SHP77 (cell line): ENCODE measurements at regions not wholly inside any gene's neighbourhood (a gene's known extent, or its start where the extent isn't known, plus 50 kb on each side); places are given as distances from the start of the nearest gene placed in this dataset.
"Not testable (repeated sequence)": the region's sequence is repeated elsewhere in the genome, so short reads cannot be mapped to it uniquely, and the experiment has no call there.

Experiments used
- DNase-seq, 2 experiments: peaks; one replicate each; lab custom pipeline; 2025; lab: John Stamatoyannopoulos, UW

DNA sequence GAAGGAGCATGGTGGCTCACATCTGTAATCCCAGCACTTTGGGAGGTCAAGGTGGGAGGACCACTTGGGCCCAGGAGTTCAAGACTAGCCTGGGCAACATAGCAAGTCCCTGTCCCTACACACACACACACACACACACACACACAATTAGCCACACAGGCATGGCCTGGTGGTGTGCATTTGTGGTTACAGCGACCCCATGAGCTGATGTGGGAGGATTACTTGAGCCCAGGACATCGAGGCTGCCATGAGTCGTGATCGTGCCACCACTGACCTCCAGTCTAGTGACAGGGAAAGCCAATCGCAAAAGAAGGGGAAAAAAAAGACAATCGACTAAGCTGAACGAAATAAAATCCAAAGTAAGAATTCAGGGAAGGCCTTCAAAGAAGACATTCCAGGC is 67.9 kb downstream of the TBX3 start:
- no peak for DNase-seq

DNA sequence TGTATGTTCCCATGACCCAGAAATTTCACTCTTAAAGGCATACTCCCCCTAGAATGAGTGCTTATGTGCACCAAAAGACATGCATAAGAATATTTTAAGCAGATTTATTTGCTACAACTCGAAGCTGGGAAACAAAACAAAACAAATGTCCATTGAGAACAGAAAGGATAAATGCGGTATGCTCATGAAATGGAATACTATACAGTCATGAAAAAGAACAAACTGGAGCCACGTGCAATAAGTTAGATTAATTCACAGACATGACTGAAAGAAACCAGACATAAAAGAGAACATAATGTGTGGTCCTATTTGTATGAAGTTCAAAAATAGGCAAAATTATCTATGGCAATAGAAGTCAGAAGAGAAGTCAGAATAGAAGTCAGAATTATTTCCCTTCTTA is 69.9 kb downstream of the TBX3 start:
- DNase-seq, result no peak

DNA sequence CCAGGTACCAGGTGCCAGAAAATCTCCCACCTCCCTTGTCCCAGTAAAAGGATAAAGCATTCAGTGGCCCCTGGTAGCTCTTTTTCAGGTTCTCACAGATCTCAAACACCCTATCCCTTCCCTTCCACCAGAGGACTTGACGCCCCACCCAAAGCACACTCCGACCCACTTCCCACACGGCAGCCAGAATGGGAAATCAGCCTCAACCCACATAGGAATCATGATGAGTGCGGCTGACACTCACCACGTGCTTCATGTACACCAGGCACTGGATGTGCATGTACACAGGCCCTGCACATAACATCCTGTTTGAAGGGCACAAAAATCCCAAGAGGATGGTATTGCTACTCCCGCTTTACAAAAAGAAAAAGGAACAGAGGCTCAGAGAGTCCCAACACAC is 71.9 kb downstream of the TBX3 start:
- DNase-seq, result no peak

DNA sequence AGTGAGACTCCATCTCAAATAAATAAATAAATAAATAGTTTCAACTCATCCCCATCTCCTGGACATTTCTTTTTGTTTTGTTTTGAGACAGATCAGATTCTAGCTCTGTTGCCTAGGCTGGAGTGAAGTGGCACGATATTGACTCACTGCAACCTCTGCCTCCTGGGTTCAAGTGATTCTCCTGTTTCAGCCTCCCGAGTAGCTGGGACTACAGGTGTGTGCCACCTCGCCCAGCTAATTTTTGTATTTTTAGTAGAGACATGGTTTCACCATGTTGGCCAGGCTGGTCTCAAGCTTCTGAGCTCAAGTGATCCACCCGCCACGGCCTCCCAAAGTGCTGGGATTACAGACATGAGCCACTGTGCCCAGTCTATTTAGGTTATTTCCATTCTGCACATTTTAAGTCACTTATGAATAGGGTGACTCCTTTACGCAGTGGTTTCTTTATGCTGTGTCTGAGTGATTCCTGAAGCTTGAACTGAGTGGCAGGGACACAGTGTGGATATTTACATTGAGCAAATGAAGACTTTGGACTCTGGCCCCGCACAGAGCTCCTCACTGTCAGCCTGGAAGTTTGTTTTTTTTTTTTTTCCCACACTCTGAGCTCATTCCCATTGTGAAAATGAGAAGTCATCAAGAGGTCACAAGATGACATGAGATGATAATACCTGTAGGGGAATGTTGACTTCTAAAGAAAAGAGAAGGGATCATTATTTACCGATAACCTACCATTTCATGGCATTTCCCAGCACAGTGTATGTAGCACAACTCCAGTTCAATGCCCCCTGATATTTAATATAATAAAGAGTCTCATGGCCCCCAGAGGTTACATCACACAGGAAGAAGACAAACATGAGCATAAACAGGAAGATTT is 72.6 kb downstream of the TBX3 start:
- DNase-seq, result no peak

GRCh38 chr12:114608509-114608908 is 75.5 kb downstream of the TBX3 start:
- DNase-seq, result no peak

DNA sequence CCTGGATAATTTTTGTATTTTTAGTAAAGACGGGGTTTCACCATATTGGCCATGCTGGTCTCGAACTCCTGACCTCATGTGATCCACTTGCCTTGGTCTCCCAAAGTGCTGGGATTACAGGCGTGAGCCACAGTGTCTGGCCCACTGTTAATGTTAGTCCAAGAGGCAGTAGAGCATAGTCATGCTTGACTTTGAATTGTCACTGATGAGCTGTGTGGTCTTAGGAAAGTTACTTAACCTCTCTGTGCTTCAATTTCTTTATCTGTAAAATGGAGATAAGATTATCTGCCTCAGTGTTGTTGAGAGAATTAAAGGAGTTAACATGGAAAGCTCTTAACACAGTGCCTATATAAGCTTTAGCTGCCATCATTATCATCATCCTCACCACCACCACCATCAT is 78.1 kb downstream of the TBX3 start:
- no peak for DNase-seq

- no peak for DNase-seq
Observed at GRCh38 chr12:114604606-114605005, 79.4 kb downstream of the TBX3 start.

GRCh38 chr12:114600584-114600983 is 83.4 kb downstream of the TBX3 start:
- DNase-seq, result not testable (repeated sequence)

- no peak for DNase-seq
Observed at GRCh38 chr12:114598111-114598510, 85.9 kb downstream of the TBX3 start.

DNA sequence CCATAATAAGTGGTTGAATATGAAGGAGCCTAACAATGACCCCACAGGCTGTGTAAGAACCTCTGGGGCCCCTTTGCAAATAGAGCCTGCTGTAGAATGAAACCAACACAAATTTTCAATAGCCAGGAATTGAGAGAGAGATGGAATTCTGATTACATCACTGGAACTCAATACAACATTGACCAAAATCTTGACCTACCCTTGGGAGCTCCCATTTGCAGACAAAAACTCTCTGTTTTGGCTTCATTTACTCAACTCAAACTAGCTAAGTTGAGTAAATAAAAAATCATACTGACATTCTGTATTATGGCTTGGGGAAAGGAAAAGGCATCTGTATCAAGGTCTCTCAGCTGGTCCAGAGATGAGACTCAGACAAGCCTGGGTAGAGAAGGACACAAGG is 91.0 kb downstream of the TBX3 start:
- DNase-seq, result no peak

DNA sequence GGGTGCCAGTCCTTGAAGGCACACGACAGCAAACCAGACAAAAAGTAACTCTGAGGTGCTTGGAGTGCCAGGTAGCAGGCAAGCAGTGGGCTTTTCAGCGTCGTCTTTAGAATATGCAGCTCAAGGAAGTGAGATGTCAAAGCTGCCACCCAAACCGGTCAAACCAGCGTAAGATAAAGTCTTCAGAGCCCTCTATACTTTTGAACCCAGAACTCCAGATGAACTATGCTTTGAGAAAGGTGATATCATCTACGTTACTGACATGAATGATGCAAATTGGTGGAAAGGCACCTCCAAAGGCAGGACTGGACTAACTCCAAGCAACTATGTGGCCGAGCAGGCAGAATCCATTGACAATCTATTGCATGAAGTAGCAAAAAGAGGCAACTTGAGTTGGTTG is 95.9 kb downstream of the TBX3 start:
- DNase-seq, result no peak

DNA sequence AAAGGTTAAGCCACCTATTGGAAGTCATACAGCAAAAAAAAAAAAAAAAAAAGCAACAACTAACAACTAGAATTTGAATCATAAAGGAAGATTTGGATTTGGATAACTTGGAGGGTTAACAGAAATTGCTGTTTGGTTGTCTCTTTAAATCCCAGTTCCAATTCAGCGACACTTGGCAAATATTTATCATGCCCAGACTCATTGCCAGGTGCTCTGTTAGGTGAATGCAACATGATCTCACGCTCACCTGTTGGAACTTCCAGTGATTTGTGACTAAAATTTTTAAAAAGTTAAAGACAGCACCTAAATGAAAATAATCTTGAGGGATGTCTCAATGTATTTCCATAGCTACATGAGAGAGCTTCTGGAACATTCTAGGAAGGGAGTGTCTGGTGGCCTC is 103.7 kb downstream of the TBX3 start:
- DNase-seq, result no peak

DNA sequence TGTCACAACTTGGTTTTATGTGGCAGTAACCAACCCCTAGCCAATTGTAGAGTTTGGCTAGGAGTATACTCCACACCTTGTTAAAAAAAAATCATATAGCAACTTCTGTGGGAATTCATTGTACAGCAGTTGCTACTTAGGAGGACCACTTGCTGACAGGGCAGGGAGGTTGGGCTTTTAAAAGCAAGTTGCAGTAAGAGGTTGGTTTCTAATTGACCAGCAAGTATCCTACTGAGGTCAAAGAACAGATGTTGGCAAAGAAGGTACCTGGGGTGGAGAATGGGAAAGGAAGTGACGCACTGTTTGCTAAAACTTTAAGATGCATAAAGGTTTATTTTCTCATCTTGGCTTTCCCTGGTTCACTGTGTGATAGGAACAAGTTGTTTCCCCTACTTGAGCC is 104.6 kb downstream of the TBX3 start:
- DNase-seq, result no peak

GRCh38 chr12:114562654-114563053 is 121.3 kb downstream of the TBX3 start:
- DNase-seq, result no peak

DNA sequence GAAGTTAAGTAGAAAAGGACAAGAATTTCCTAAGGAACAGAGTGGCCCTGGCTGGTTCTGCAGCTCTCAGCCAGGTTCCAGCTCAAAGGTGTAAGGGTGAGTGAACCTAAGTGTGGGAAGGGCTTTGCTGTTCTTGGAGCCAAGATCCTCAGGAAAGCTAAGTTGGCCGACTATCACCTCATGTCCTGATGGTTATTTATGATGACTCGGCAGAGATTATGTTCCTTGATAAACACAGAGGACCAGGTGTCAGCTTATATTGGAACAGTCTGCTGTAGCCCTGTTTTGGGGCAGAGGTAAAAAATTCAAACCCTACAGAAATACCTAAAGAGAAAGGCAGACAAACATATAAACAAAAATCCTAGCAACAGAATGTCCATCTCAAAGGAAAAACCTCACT is 128.5 kb downstream of the TBX3 start:
- DNase-seq, result no peak

GRCh38 chr12:114547636-114548035 is 136.3 kb downstream of the TBX3 start:
- no peak for DNase-seq

GRCh38 chr12:114530417-114530816 is 124.5 kb upstream of the TBX5 start:
- DNase-seq, result no peak

DNA sequence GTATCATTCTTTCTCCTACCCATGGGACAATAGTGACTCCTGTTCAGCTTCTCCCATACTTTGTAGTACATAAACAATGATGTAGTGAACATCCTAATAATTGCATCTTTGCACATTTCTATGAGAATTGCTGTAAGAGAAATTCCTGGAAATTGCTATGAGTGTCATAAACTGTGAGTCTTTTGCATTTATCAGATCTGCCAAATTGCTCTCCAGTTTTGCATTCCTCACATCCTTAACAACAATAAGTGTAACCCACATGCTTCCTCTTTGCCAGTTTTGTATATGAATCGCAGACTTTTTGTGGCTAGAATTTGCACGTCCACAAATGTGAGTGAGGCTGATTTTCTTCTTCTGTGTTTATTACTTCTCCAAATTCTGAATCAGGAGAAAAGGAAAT is 124.0 kb upstream of the TBX5 start:
- DNase-seq, result no peak

DNA sequence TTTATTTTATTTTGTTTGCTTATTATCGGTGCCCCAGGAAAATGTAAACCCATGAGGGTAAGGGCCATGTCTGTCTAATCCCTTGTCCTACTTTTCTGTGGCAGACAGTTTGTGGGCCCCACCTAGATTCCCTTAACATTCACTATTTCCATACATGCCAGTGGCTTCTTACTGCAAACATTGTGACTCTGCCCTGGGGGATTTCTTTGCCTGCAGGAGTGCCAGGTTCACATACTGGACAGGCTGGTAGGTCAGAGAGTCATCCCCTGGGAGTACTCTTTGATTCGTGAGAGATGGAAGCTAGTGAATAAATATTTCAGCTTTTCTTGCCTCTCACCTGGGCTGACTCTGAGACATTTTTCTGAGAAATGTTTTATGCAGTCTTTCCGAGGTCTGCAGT is 122.8 kb upstream of the TBX5 start:
- no peak for DNase-seq

GRCh38 chr12:114521160-114521559 is 115.2 kb upstream of the TBX5 start:
- not testable (repeated sequence) for DNase-seq

DNA sequence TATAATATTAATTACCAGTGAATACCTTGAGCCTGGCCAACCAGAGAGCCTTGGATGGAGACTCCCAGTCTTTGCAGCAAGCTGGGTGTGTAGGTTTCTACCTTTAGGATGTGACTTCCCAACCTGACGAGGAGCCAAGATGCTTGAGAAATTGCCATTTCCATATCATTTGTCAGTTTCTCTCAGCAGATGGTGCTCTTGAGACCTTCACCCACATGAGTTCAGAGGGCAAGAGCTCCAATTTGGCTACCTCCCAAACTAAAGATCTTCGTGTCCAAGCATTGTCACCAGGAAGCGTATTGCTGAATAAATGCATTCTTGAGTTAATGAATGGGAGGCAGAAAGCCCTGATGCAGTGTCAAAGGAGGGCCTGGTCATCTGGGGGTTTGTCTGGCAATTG is 106.4 kb upstream of the TBX5 start:
- DNase-seq, result no peak

- DNase-seq, result peak; percentile 65 to 79
Observed at GRCh38 chr12:114508529-114509129, 102.7 kb upstream of the TBX5 start.

DNA sequence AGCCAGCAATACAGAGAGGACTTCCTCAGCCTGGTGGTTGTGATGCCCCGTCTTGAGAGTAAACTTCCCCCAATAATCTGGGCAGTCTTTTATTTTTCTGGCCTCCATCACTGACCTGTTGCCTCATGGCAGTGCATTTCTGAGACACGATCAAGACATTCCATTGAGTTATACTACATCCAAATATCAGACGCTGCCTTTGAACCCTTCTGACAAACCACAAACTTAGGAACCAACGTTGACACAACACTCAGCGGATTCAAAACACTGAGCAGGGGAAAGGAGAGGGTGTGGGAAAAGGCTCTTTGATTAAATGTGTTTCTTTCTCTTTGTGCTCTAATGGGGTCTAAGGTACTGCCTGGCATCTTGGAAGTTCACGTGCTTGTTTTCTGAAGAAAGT is 100.7 kb upstream of the TBX5 start:
- no peak for DNase-seq

- no peak for DNase-seq
Observed at GRCh38 chr12:114504311-114504710, 98.4 kb upstream of the TBX5 start.
